HepG2 (cell line): ENCODE measurements at regions not wholly inside any gene's neighbourhood (a gene's known extent, or its start where the extent isn't known, plus 50 kb on each side); places are given as distances from the start of the nearest gene placed in this dataset.

Experiments
- ERF ChIP-seq: IDR thresholded peaks from 2 replicates; pipeline ENCODE4 v1.6.1; 2018; ENCODE audit warnings: missing biosample characterization, missing genetic modification reagents
- FOXK1 ChIP-seq: sonication (generic); formaldehyde crosslinking; IDR thresholded peaks from 2 replicates; pipeline ENCODE4 v1.4.0; 2020; ENCODE audit warnings: low read depth, missing genetic modification reagents, borderline replicate concordance
- GABPA ChIP-seq, 2 experiments: IDR thresholded peaks; 2 replicates each; pipeline ENCODE4 v1.6.1; 2011 to 2016; ENCODE audit warnings: low read depth in 2 of 2, low read length in 1 of 2, missing biosample characterization in 1 of 2, missing genetic modification characterization in 1 of 2
- HDAC2 ChIP-seq: sonication (generic); formaldehyde crosslinking; IDR thresholded peaks from 2 replicates; pipeline ENCODE4 v1.4.0; 2020; ENCODE audit warnings: missing genetic modification reagents
- IRF2 ChIP-seq: IDR thresholded peaks from 2 replicates; pipeline ENCODE4 v1.6.1; 2018; ENCODE audit warnings: missing genetic modification reagents, missing compliant biosample characterization
- ISL2 ChIP-seq: sonication (generic); formaldehyde crosslinking; IDR thresholded peaks from 2 replicates; pipeline ENCODE4 v1.5.0; 2020; ENCODE audit warnings: missing genetic modification reagents
- LCORL ChIP-seq, 2 experiments: fragments of 450-650 bp in 1 of 2; sonication (generic) in 1 of 2; formaldehyde crosslinking in 1 of 2; IDR thresholded peaks; 2 replicates each; pipeline versions ENCODE4 v1.5.0 to v1.6.1; 2017 to 2020; ENCODE audit warnings: antibody characterized with exemption in 1 of 2, missing genetic modification reagents in 1 of 2
- TEAD3 ChIP-seq: optimal IDR thresholded peaks from 2 replicates; pipeline ENCODE3; 2016; ENCODE audit warnings: borderline replicate concordance
- YEATS2 ChIP-seq: sonication (generic); formaldehyde crosslinking; IDR thresholded peaks from 2 replicates; pipeline ENCODE4 v1.4.0; 2020; ENCODE audit warnings: missing genetic modification reagents, borderline replicate concordance
- ZNF337 ChIP-seq: sonication (generic); formaldehyde crosslinking; IDR thresholded peaks from 2 replicates; pipeline ENCODE4 v1.5.1; 2020; ENCODE audit warnings: missing genetic modification reagents, low read depth, mild to moderate bottlenecking, borderline replicate concordance
- ZSCAN22 ChIP-seq: sonication (generic); formaldehyde crosslinking; IDR thresholded peaks from 2 replicates; pipeline ENCODE4 v1.4.0; 2020; ENCODE audit warnings: mild to moderate bottlenecking, missing genetic modification reagents
- TF ChIP-seq, protein P1 (sequence below): sonication (generic); formaldehyde crosslinking; IDR thresholded peaks from 2 replicates; pipeline ENCODE4 v1.9.0; 2021; ENCODE audit warnings: missing genetic modification reagents, borderline replicate concordance
- TF ChIP-seq, protein P2 (sequence below): IDR thresholded peaks from 2 replicates; pipeline ENCODE4 v1.6.1; 2016; ENCODE audit warnings: low read depth, borderline replicate concordance
- TF ChIP-seq, protein P3 (sequence below), 2 experiments: sonication (generic) in 1 of 2; formaldehyde crosslinking in 1 of 2; IDR thresholded peaks; 2 replicates each; pipeline versions ENCODE4 v1.4.0 to v1.6.1; 2018 to 2020; ENCODE audit warnings: missing genetic modification reagents in 2 of 2, borderline replicate concordance in 1 of 2, low read depth in 1 of 2, mild to moderate bottlenecking in 1 of 2, missing biosample characterization in 1 of 2
- TF ChIP-seq, protein P4 (sequence below): sonication (generic); formaldehyde crosslinking; IDR thresholded peaks from 2 replicates; pipeline ENCODE4 v1.9.0; 2022; ENCODE audit warnings: missing genetic modification reagents, mild to moderate bottlenecking, borderline replicate concordance
- TF ChIP-seq, protein P5 (sequence below), 2 experiments: sonication (generic) in 1 of 2; formaldehyde crosslinking in 1 of 2; IDR thresholded peaks; 2 replicates each; pipeline versions ENCODE4 v1.5.1 to v1.6.1; 2011 to 2020; ENCODE audit warnings: borderline replicate concordance in 1 of 2, low read depth in 1 of 2, low read length in 1 of 2, mild to moderate bottlenecking in 1 of 2, missing genetic modification reagents in 1 of 2, moderate library complexity in 1 of 2
- TF ChIP-seq, protein P6 (sequence below): sonication (generic); formaldehyde crosslinking; IDR thresholded peaks from 2 replicates; pipeline ENCODE4 v1.4.0; 2020; ENCODE audit warnings: mild to moderate bottlenecking, missing genetic modification reagents, borderline replicate concordance

DNA sequence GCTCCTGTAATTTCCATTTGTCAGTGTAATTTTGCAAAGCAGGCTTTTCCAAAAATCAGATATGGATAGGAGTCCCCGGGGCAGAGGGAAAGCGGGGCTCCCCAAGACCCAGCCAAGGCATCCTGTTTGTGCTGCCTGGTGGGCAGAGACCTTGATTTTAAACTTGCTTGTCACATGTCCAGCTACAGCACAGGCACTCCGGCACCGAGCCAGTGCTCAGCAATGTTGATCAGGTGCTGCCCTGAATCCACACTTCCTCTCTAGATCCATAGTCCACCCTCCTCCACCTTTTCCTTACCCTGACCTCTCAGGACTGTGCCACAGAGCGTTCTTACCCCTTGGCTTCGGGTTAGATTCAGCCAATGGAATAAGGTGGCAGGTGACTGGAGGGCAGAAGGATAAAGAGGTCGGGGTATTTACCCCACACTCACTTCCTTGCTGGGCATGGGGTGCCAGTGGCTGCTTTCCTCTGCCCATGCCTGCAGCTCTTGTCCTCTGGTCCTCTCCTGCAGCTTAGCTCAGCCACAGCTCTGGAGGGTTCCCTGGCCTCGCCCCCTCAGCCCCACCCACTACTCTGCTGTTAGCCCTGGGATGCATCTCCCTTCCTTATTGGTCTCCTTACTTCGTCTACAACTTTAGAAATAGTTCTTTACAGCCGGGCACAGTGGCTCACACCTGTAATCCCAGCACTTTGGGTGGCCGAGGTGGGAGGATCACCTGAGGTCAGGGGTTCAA, 80.1 kb downstream of the IRF2BPL start (continued):
- no peak for TF ChIP-seq GABPA (IDR thresholded peaks at IDR 0.05; ENCODE audit: low read depth, low read length)
- 0 out of 2 replicates have a peak, but pooled peaks have one; percentile 14 for TF ChIP-seq GABPA (CRISPR knock-in tag; IDR thresholded peaks at IDR 0.05; ENCODE audit: low read depth)
- TF ChIP-seq, protein P1, sequence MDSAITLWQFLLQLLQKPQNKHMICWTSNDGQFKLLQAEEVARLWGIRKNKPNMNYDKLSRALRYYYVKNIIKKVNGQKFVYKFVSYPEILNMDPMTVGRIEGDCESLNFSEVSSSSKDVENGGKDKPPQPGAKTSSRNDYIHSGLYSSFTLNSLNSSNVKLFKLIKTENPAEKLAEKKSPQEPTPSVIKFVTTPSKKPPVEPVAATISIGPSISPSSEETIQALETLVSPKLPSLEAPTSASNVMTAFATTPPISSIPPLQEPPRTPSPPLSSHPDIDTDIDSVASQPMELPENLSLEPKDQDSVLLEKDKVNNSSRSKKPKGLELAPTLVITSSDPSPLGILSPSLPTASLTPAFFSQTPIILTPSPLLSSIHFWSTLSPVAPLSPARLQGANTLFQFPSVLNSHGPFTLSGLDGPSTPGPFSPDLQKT (CRISPR knock-in tag) = no peak
- TF ChIP-seq, protein P2, sequence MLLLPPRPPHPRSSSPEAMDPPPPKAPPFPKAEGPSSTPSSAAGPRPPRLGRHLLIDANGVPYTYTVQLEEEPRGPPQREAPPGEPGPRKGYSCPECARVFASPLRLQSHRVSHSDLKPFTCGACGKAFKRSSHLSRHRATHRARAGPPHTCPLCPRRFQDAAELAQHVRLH (CRISPR knock-in tag) = 0 out of 2 replicates have a peak, but pooled peaks have one; percentile 21
- TF ChIP-seq TEAD3 (CRISPR knock-in tag) = peak; percentile 46
- TF ChIP-seq ZNF337 (CRISPR knock-in tag) = no peak
- TF ChIP-seq, protein P3, sequence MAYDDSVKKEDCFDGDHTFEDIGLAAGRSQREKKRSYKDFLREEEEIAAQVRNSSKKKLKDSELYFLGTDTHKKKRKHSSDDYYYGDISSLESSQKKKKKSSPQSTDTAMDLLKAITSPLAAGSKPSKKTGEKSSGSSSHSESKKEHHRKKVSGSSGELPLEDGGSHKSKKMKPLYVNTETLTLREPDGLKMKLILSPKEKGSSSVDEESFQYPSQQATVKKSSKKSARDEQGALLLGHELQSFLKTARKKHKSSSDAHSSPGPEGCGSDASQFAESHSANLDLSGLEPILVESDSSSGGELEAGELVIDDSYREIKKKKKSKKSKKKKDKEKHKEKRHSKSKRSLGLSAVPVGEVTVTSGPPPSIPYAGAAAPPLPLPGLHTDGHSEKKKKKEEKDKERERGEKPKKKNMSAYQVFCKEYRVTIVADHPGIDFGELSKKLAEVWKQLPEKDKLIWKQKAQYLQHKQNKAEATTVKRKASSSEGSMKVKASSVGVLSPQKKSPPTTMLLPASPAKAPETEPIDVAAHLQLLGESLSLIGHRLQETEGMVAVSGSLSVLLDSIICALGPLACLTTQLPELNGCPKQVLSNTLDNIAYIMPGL (CRISPR knock-in tag; IDR thresholded peaks at IDR 0.05; ENCODE audit: borderline replicate concordance in 1 of 2, low read depth in 1 of 2) = 0 out of 4 replicates have a peak, but pooled peaks of 1 of the 2 experiments have one; percentile 21
- TF ChIP-seq HDAC2 = peak; percentile 60; the same call in 1 of the 2 replicates
- no peak for TF ChIP-seq FOXK1 (CRISPR knock-in tag)
- TF ChIP-seq, protein P4, sequence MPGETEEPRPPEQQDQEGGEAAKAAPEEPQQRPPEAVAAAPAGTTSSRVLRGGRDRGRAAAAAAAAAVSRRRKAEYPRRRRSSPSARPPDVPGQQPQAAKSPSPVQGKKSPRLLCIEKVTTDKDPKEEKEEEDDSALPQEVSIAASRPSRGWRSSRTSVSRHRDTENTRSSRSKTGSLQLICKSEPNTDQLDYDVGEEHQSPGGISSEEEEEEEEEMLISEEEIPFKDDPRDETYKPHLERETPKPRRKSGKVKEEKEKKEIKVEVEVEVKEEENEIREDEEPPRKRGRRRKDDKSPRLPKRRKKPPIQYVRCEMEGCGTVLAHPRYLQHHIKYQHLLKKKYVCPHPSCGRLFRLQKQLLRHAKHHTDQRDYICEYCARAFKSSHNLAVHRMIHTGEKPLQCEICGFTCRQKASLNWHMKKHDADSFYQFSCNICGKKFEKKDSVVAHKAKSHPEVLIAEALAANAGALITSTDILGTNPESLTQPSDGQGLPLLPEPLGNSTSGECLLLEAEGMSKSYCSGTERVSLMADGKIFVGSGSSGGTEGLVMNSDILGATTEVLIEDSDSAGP (CRISPR knock-in tag) = peak; percentile 37; the same call in 1 of the 2 replicates
- TF ChIP-seq YEATS2 (CRISPR knock-in tag) = peak; percentile 56; the same call in 1 of the 2 replicates
- TF ChIP-seq IRF2 (CRISPR knock-in tag) = peak; percentile 65
- TF ChIP-seq LCORL (IDR thresholded peaks at IDR 0.05) = no peak
- TF ChIP-seq LCORL (CRISPR knock-in tag; IDR thresholded peaks at IDR 0.05) = 0 out of 2 replicates have a peak, but pooled peaks have one; percentile 40
- 0 out of 2 replicates have a peak, but pooled peaks have one; percentile 41 for TF ChIP-seq ERF (CRISPR knock-in tag)
- TF ChIP-seq, protein P5, sequence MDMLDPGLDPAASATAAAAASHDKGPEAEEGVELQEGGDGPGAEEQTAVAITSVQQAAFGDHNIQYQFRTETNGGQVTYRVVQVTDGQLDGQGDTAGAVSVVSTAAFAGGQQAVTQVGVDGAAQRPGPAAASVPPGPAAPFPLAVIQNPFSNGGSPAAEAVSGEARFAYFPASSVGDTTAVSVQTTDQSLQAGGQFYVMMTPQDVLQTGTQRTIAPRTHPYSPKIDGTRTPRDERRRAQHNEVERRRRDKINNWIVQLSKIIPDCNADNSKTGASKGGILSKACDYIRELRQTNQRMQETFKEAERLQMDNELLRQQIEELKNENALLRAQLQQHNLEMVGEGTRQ (IDR thresholded peaks at IDR 0.05; ENCODE audit: low read depth, low read length) = no peak
- TF ChIP-seq, protein P5 (CRISPR knock-in tag; IDR thresholded peaks at IDR 0.05; ENCODE audit: borderline replicate concordance) = peak; percentile 23; the same call in 1 of the 2 replicates
- no peak for TF ChIP-seq ZSCAN22 (CRISPR knock-in tag)
- TF ChIP-seq, protein P6, sequence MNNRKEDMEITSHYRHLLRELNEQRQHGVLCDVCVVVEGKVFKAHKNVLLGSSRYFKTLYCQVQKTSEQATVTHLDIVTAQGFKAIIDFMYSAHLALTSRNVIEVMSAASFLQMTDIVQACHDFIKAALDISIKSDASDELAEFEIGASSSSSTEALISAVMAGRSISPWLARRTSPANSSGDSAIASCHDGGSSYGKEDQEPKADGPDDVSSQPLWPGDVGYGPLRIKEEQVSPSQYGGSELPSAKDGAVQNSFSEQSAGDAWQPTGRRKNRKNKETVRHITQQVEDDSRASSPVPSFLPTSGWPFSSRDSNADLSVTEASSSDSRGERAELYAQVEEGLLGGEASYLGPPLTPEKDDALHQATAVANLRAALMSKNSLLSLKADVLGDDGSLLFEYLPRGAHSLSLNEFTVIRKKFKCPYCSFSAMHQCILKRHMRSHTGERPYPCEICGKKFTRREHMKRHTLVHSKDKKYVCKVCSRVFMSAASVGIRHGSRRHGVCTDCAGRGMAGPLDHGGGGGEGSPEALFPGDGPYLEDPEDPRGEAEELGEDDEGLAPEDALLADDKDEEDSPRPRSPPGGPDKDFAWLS = no peak
- TF ChIP-seq ISL2 (CRISPR knock-in tag) = no peak
